RPMI7951 (cell line): ENCODE measurements at regions not wholly inside any gene's neighbourhood (a gene's known extent, or its start where the extent isn't known, plus 50 kb on each side); places are given as distances from the start of the nearest gene placed in this dataset.
"Not testable (repeated sequence)": the region's sequence is repeated elsewhere in the genome, so short reads cannot be mapped to it uniquely, and the experiment has no call there.

Experiments used
- DNase-seq: peaks from one replicate; pipeline ENCODE4 v3.0.0-alpha.2; 2012; ENCODE audit warnings: low read depth

DNA sequence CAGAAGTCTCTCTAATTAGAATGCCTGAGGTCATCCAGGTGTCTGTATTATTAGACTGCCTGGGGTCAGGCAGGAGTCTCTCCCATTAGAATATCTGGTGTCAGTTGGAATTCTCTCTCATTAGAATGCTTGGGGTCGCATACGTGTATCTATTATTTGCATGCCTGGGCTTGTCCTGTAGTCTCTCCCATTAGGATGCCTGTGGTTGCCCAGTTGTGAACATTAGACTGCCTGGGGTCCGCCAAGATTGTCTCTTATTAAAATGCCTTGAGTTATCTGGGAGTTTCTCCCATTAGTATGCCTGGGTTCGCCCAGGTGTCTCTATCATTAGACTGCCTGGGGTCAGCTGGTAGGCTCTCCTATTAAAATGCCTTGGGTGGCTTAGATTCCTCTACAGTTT, 1494.7 kb downstream of the UQCRFS1 start:
- DNase-seq: no peak

DNA sequence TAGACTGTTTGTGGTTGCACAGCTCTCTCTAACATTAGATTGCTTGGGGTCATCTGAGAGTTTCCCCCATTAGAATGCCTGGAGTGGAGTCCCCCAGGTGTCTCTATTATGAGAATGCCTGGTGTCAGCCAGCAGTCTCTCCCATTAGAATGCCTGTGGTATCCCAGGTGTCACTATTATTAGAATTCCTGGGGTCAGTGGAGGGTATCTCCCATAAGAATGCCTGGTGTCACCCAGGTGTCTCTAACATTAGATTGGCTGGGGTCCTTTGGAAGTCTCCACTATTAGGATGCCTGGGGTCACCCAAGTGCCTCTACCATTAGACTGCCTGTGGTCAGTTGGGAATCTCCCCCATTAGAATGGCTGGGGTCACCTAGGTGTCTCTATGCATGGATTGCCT, 1495.1 kb downstream of the UQCRFS1 start:
- DNase-seq: no peak

DNA sequence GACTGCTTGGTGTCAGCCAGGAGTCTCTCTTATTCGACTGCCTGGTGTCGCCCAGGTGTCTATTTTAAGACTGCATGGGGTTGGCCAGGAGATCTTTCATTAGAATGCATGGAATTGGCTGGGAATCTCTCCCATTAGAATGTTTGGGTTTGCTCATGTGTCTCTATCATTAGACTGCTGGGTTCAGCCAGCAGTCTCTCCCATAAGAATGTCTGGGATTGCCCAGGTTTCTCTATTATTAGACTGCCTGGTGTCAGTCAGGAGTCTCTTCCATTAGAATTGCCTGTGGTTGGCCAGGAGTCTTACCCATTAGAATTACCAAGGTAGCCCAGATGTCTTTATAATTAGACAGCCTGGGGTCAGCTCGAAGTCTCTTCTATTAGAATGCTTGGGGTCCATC, 1496.0 kb downstream of the UQCRFS1 start:
- DNase-seq: no peak

DNA sequence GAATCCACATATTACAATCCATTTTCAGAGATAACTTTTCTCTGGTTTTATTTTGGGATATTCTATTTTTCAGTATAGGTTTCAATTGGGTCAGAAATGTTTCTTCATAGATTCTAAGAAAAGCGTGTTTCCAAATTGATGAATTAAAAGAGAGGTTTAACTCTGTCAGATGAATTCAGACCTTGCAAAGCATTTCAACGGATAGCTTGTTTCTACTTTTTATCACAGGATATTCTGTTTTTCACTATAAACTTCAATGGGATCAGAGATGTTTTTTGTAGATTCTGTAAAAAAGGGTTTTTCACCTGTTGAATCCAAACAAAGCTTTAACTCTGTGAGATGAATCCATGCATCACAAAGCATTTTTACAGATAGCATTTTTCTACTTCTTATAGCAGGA, 1498.1 kb downstream of the UQCRFS1 start:
- no peak for DNase-seq

DNA sequence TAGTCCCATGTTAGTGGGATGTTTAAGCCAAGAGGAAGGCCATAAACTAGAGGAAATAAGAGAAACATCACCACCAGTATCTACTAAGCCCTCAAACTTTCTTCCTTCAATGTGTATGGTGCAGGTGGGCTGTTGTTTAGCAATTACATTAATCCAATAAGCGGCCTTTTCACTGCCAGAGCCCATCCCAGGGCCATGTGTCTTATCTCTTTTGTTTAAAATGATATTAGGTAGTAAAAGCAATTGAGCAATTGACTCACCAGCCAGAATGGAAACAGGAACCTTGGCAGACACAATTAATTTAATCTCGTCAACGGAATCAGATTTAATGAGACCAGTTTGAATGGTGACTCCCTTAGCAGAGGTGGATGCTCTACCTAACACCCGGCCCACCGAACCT, 1503.5 kb downstream of the UQCRFS1 start:
- DNase-seq: no peak

DNA sequence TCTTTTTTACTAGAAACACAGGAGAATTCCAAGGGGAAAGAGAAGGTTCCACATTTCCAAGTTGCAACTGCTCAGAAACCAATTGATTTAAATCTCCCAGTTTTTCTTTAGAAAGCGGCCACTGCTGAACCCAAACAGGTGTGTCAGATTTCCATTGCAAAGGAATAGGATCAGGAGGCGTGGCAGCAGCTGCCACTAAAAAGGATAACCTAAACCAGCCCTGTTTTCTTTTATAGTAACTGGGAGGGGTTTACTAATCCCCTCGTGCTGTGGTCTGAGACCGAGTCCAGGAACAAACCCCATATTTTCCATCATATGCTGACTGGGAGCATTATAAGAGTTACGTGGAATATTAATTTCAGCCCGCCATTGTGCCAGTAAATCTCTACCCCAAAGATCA, 1504.0 kb downstream of the UQCRFS1 start:
- not testable (repeated sequence) for DNase-seq

DNA sequence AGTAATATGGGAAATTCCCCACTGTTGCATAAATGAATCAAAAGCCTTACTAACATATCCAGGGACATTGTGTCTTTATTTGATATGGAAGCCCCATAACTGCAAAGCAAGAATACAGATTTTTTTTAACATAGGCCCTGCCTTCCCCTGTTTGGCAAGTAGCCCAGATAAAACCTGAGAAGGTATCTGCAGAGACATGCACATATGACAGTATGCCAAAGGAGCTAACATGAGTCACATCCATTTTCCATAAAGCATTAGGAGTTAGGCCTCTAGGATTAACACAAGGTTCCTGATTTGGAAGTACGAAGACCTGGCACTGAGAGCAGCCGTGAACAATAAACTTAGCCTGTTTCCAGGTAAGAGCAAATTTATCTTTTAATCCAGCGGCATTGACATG, 1505.9 kb downstream of the UQCRFS1 start:
- DNase-seq: not testable (repeated sequence)

DNA sequence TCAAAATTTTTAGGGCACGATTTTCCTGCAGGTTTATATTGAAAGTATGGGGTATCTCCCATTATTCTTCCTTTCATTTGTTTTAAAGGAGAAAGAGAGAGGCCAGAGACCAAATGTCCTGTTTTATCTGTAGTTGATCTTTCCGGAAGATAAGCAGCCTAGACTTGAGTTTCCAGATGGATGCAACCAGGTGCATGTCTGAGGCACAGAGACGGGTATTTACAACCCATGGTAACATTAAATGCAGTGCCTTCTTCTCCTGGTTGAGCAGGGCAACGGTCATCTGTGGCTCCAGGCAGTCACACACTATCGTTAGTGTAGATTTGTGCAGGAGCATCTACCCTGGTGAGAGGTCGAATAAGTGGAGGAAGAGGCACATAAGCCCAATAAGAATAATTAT, 1507.1 kb downstream of the UQCRFS1 start:
- no peak for DNase-seq

DNA sequence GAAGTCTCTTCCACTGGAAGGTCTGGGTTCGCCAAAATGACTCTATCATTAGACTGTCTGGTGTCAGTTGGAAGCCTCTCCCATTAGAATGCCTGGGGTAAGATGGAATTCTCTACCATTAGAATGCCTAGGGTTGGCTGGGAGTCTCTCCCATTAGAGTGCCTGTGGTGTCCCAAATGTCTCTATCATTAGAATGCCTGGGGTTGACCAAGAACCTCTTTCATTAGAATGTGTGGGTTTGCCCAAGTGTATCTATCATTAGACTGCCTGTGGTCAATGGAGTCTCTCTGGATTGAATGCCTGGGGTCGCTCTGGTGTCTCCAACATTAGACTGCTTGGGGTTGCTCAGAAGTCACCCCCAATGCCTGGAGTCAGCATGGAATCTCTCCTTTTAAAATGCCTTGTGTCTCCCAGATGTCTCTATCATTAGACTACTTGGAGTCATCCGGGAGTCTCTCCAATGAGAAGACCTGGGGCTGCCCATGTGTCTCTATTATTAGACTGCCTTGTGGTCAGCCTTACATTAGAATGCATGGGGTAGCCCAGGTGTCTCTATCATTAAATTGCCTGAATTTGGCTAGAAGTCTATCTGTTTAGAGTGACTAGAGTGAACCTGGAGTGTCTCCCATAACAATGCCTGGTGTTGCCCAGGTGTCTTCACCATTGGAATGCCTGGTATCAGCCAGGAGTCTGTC, 1518.4 kb downstream of the UQCRFS1 start:
- no peak for DNase-seq

DNA sequence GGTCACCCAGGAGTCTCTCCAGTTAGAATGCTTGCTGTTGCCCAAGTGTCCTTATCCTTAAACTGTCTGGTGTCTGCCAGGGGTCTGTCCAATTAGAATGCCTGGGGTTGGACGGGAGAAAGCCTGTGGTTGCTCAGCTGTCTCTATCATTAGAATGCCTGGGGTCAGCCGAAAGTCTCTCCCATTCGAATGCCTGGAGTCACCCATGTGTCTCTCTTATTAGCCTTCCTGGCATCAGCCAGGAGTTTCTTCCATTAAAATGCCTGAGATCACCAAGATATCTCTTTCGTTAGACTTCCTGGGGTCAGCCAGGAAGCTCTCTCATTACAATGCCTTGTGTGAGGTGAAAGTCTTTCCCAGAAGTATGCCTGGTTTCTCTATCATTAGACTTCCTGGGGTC, 1521.0 kb downstream of the UQCRFS1 start:
- no peak for DNase-seq

DNA sequence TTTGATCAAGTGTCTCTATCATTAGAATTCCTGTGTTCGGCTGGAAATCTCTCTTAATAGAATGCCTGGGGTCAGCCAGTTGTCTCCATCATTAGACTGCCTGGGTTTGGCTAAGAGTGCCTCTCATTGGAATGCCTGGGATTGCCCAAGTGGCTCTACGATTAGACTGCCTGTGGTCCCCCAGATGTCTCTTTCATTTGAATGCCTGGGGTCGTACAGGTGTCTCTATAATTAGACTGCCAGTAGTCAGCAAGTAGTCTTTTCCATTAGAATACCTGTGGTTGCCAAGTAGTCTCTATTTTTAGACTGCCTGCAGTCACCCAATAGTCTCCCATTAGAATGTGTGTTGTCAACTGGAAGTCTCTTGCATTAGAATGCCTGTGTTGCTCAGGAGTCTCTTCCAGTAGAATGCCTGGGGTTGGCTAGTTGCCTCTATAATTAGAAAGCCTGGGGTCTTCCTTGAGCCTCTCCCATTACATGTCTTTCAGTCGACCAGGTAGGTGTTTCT, 1523.2 kb downstream of the UQCRFS1 start:
- DNase-seq: no peak

DNA sequence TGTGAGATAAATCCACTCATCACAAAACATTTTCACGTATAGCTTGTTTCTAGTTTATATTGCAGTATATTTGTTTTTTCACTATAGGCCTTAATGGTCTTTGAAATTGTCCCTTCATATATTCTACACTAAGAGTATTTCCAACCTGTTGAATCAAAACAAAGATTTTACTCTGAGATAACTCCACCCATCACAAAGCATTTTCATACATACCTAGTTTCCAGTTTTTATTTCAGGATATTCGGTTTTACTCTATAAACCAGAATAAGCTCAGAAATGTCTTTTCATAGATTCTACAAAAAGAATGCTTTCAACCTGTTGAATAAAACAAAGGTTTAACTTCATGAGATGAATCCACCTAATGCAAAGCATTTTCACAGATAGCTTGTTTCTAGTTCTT, 1528.7 kb downstream of the UQCRFS1 start:
- no peak for DNase-seq

DNA sequence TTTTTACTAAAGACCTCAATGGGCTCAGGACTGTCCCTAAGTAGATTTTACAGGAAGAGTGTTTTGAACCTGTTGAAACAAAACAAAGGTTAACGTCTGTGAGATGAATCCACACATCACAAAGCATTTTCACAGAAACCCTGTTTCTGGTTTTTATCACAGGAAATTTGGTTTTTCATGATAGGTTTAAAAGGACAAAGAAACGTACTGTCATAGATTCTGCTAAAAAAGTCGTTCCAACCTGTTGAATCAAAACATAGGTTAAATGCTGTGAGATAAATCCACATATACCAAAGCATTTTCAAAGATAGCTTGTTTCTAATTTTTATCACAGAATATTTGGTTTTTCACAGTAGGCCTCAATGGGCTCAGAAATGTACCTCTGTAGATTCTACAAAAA, 1531.0 kb downstream of the UQCRFS1 start:
- no peak for DNase-seq

DNA sequence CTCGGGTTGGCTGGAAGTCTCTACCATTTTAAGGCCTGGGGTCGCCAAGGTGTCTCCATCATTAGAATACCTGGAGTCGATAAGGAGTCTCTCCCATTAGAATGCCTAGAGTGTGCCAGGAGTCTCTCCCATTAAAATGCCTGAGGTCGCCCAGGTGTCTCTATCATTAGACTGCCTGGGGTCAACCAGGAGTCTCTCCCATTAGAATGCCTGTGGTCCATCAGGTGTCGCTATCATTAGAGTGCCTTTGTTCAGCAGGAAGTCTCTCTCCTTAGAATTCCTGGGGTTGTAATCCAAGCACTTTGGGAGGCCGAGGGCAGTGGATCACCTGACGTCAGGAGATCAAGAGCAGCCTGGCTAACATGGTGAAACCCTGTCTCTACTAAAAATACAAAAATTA, 1533.0 kb downstream of the UQCRFS1 start:
- no peak for DNase-seq

DNA sequence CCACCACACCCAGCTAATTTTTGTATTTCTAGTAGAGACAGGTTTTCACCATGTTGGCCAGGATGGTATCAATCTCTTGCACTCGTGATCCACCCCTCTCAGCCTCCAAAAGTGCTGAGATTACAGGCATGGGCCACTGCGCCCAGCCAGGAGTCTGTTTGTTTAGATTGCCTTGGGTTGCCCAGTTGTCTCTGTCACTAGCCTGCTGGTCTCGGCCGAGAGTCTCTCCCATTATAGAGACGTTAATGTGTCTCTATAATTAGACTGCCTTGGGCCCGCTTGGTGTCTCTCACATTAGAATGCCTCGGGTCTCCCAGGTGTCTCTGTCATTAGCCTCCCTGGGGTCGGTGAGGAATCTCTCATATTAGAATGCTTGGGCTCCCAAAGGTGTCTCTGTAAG, 1533.6 kb downstream of the UQCRFS1 start:
- no peak for DNase-seq

DNA sequence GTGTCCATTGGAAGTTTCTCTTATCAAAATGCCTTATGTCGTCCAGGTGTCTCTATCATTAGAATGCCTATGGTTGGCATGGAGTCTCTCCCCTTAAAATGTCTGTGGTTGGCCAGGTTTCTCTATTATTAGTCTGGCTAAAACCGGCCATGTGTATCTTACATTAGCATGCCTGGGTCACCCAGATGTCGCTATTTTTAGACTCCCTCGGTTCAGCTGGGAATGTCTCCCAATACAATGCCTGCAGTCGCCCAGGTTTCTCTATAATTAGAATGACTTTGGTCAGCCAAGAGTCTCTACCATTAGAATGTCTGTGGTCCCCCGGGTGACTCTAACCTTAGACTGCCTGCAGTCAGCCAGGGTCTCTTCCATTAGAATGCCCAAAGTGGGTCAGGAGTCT, 1536.1 kb downstream of the UQCRFS1 start:
- DNase-seq: no peak

DNA sequence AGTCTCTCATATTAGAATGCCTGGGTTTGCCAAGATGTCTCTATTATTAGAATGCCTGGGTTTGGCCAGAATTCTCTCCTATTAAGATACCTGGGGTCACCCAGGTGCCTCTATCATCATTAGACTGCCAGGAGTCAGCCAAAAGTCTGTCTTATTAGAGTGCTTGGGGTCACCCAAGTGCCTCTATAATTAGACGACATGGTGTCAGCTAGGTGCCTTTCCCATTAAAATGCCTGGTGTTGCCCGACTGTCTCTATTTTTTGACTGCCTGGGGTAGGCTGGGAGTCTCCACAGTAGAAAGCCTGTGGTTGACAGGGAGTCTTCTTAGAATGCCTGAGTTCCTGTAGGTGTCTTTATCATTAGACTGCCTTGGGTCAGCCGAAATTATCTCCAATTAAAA, 1536.6 kb downstream of the UQCRFS1 start:
- no peak for DNase-seq

DNA sequence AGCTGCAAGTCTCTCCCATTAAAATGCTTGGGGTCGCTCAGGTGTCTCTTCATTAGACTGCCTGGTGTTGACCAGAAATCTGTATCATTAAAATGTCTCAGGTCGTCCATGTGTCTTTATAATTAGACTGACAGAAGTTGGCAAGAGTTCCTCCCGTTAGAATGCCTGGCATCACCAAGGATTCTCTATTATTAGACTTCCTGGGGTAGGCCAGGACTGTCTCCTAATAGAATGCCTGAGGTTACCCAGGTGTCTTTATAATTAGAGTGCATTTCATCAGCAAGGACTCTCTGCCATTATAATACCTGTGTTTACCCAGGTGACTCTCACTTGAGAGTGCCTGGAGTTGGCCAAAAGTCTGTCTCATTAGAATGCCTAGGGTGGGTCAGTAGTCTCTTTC, 1537.2 kb downstream of the UQCRFS1 start:
- DNase-seq: no peak

DNA sequence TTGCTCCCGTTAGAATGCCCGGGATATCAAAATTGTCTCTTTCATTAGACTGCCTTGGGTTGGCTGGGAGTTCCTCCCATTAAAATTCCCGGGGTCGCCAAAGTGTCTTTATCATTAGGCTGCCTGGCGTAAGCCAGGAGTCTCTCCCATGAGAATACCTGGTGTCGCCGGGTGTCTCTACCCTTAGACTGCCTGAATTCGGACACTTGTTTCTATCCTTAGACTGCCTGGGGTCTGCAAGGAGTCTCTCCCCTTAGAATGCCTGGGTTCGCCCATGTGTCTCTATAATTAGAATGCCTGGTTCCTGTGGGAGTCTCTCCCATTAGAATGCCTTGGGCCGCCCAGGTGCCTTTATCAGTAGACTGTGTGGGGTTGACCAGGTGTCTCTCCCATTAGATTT, 1538.2 kb downstream of the UQCRFS1 start:
- DNase-seq: no peak

DNA sequence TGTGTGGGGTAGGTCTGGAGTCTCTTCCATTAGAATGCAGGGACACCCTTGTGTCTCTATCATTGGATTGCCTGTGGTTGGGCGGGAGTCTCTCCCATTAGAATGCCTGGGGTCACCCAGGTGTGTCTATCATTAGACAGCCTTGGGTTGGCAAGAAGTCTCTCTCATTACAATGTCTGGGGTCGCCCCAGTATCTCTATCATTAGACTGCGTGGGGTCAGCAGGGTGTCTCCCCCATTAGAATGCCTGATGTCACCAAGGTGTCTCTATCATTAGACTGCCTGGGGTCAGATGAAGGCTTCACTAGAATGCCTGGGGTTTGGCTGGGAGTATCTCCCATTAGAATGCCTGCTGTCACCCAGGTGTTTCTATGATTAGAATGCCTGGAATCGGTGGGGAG, 1539.0 kb downstream of the UQCRFS1 start:
- DNase-seq: no peak

DNA sequence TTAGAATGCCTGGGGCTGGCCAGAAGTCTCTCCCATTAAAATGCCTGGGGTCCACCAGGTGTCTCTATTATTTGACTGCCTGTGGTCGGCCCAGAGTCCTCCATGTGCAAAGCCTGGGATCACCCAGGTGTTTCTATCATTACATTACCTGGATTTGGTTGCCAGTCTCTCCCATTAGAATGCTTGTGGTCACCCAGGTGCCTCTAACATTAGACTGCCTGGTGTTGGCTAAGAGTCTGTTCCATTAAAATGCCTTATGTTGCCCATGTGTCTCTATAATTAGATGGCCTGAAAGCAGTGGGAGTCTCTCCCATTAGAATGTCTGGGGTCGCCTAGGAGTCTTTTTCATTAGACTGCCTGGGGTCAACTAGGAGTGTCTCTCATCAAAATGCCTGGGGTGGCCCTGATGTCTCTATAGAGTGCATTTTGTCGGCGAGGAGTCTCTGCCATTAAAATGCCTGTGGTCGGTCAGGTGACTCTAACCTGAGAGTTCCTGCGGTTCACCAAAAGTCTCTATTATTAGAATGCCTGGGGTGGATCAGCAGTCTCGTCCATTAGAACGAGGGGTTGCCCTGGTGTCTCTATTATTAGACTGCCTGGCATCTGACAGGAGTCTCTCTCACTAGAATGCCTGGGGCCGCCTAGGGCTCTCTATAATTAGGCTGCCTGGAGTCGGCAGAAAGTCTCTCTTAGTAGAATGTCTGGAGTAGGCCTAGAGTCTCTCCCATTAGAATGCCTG, 1540.5 kb downstream of the UQCRFS1 start:
- DNase-seq: no peak

DNA sequence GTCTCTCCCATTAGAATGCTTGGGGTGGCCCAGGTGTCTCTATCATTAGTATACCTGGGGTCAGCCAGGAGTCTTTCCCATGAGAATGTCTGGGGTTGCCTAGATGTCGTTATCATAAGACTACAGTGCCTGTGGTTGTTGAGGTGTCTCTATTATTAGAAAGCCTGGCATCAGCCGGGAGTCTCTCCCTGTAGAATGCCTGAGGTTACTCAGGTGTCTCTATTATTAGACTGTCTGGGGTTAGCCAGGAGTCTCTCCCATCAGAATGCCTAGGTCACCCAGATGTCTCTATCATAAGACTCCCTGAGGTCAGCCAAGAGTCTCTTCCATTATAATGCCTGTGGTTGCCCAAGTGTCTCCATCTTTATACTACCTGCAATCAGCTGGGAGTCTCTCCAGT, 1541.1 kb downstream of the UQCRFS1 start:
- DNase-seq: no peak

DNA sequence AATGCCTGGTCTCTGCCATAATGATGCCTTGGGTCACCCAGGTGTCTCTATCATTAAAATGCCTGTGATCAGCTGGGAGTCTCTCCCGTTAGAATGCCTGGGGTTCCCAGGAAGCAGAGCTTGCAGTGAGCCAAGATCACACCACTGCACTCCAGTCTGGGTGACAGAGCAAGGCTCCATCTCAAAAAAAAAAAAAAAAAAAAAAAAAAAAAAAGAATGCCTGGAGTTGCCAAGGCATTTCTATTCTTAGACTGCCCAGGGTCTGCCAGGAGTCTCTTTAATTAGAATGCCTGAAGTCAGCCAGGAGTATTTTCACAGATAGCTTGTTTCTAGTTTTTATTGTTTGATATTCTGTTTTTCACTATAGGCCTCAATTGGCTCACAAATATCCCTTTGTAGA, 1552.5 kb downstream of the UQCRFS1 start:
- no peak for DNase-seq
